SK-N-SH treated with all-trans-retinoic acid at 6 μM for 48 hours (cell line): ENCODE measurements at regions not wholly inside any gene's neighbourhood (a gene's known extent, or its start where the extent isn't known, plus 50 kb on each side); places are given as distances from the start of the nearest gene placed in this dataset.

Experiments
- CSDC2 ChIP-seq: fragments of 250-450 bp; sonication (Bioruptor Pico); IDR thresholded peaks from 2 replicates; pipeline ENCODE4 v1.5.0; 2020; ENCODE audit warnings: mild to moderate bottlenecking, moderate library complexity
- CSRNP3 ChIP-seq: fragments of 250-450 bp; sonication (Bioruptor Pico); IDR thresholded peaks from 2 replicates; pipeline ENCODE4 v1.5.1; 2021; ENCODE audit warnings: mild to moderate bottlenecking, moderate library complexity
- PATZ1 ChIP-seq: fragments of 250-450 bp; sonication (Bioruptor Pico); IDR thresholded peaks from 2 replicates; pipeline ENCODE4 v1.8.0; 2020; ENCODE audit warnings: mild to moderate bottlenecking, moderate library complexity, borderline replicate concordance
- TSHZ2 ChIP-seq: fragments of 250-450 bp; sonication (Bioruptor Pico); IDR thresholded peaks from 2 replicates; pipeline ENCODE4 v1.5.0; 2020; ENCODE audit warnings: mild to moderate bottlenecking, moderate library complexity
- ZC3H10 ChIP-seq: fragments of 250-450 bp; sonication (Bioruptor Pico); IDR thresholded peaks from 2 replicates; pipeline ENCODE4 v1.5.1; 2021; ENCODE audit warnings: mild to moderate bottlenecking, moderate library complexity
- ZFP3 ChIP-seq: fragments of 250-450 bp; sonication (Bioruptor Pico); IDR thresholded peaks from 2 replicates; pipeline ENCODE4 v1.5.0; 2020; ENCODE audit warnings: mild to moderate bottlenecking, moderate library complexity
- ZNF565 ChIP-seq: fragments of 450-650 bp; formaldehyde crosslinking; conservative IDR thresholded peaks from 2 replicates; pipeline ENCODE4 v1.5.0; 2020; ENCODE audit warnings: low read depth, mild to moderate bottlenecking, moderate library complexity

- no peak for TF ChIP-seq PATZ1 (CRISPR knock-in tag)
- no peak for TF ChIP-seq ZC3H10
- no peak for TF ChIP-seq CSRNP3 (CRISPR knock-in tag)
- TF ChIP-seq ZFP3, result no peak
- no peak for TF ChIP-seq CSDC2 (CRISPR knock-in tag)
- no peak for TF ChIP-seq TSHZ2
- no peak for TF ChIP-seq ZNF565
Observed at GRCh38 chr1:80225510-80225909, 1219.0 kb upstream of the ADGRL4 start.
